GM12875 (cell line): ENCODE measurements at regions not wholly inside any gene's neighbourhood (a gene's known extent, or its start where the extent isn't known, plus 50 kb on each side); places are given as distances from the start of the nearest gene placed in this dataset.

Source experiments
- H3K4me3 ChIP-seq: one replicate; pipeline ENCODE4 v1.5.1; 2011; ENCODE audit warnings: low read depth, low read length, control low read depth
- TF ChIP-seq, protein P1 (sequence below): IDR thresholded peaks from 2 replicates; pipeline ENCODE4 v1.5.1; 2011; ENCODE audit warnings: low read depth, mild to moderate bottlenecking, control low read depth, inconsistent platforms, low read length, moderate library complexity, borderline replicate concordance; ENCODE audit not compliant: insufficient read depth

GRCh38 chr15:24879492-24879891, 75.3 kb upstream of the SNRPN start:
- no peak overlapping the region for H3K4me3 ChIP-seq
- TF ChIP-seq, protein P1, sequence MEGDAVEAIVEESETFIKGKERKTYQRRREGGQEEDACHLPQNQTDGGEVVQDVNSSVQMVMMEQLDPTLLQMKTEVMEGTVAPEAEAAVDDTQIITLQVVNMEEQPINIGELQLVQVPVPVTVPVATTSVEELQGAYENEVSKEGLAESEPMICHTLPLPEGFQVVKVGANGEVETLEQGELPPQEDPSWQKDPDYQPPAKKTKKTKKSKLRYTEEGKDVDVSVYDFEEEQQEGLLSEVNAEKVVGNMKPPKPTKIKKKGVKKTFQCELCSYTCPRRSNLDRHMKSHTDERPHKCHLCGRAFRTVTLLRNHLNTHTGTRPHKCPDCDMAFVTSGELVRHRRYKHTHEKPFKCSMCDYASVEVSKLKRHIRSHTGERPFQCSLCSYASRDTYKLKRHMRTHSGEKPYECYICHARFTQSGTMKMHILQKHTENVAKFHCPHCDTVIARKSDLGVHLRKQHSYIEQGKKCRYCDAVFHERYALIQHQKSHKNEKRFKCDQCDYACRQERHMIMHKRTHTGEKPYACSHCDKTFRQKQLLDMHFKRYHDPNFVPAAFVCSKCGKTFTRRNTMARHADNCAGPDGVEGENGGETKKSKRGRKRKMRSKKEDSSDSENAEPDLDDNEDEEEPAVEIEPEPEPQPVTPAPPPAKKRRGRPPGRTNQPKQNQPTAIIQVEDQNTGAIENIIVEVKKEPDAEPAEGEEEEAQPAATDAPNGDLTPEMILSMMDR: no peak

DNA sequence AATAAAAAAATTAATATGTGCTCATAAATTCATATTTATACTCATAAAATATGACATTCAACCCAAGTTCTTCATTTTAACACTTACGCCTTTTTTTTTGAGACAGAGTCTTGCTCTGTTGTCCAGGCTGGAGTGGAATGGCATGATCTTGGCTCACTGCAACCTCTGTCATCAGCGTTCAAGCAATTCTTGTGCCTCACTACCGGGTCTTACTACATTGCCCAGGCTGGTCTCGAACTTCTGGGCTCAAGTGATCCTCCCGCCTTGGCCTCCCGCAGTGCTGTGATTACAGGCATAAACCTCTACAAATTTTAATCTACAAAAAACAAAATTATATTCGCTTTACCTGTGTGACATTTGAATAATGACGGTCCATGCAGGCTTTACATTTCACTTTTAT, 74.1 kb upstream of the SNRPN start:
- TF ChIP-seq, protein P1: no peak
- H3K4me3 ChIP-seq: no peak overlapping the region

DNA sequence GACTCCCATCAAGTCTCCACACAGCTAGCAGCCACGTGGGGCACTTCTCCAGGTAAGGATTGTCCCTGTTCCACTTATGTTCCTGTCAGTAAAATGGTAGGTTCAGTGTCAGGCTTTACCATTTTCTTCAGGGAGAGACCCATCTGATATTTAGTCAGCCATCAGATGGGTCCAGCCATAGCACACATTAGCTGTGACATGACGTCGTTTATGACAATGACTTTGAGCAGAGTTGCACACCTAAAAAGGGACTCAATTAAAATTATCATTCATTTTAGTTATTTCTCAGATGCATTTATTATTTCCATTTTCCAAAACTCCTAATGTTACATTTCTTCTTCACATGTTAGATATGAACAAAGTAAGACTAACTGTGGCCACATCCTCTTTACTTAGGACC, 68.2 kb upstream of the SNRPN start:
- TF ChIP-seq, protein P1: no peak
- H3K4me3 ChIP-seq: no peak overlapping the region

DNA sequence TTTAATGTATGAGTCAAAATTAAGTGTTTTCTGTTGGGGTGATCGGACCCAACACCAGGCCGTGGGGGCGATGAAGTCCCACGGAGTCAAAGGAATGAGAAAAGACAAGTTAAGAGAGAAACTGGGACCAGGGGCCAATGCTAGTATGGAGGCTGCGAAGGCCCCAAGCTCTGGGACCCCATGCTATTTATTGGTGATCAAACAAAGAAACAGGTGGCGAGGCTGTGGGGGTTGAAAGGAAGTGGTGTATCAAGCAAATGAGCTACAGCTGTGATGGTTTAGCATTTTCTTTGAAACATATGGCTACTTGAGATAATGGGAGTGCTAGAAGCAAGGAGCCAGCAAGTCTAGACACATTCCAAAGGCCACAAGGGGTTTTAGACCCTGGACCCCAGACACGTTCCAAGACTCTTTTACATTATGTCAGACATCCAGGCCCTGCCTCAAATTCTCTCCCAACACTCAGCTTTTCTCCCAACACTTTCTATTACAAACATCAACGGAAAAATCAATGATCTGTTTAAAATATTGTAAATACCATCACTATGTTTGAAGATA, 56.0 kb upstream of the SNRPN start:
- TF ChIP-seq, protein P1: no peak
- no peak overlapping the region for H3K4me3 ChIP-seq

- TF ChIP-seq, protein P1: no peak
- H3K4me3 ChIP-seq: no peak overlapping the region
Observed at GRCh38 chr15:24899367-24899766, 55.4 kb upstream of the SNRPN start.

- TF ChIP-seq, protein P1: no peak
- no peak overlapping the region for H3K4me3 ChIP-seq
Observed at GRCh38 chr15:24899795-24900194, 55.0 kb upstream of the SNRPN start.

DNA sequence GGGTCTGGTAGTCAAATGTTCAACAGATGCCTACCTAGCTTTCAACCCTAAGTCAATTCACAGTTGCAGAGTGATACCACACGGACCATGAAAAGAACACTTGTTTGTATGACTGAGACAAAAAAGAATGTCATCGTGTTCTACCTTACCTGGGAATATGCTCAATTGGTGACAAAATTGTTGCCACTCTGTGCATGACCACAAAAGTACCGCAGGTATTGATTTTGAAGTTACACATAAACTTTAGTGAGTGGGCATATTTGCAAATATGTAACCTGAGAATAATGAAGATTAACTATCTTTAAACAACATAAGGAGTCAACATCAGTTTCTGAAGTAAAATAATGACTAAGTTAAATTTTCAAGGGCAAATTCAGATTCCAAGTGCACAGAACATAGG, 53.4 kb upstream of the SNRPN start:
- TF ChIP-seq, protein P1: no peak
- H3K4me3 ChIP-seq: no peak overlapping the region
